ENCODE measurements at regions not wholly inside any gene's neighbourhood (a gene's known extent, or its start where the extent isn't known, plus 50 kb on each side); places are given as distances from the start of the nearest gene placed in this dataset. TPM values are rescaled to one million over a fixed set of nuclear protein-coding genes. Genes with fewer than 3 reads are reported as not detected.
"Not testable (repeated sequence)": the region's sequence is repeated elsewhere in the genome, so short reads cannot be mapped to it uniquely, and the experiment has no call there.

DNA sequence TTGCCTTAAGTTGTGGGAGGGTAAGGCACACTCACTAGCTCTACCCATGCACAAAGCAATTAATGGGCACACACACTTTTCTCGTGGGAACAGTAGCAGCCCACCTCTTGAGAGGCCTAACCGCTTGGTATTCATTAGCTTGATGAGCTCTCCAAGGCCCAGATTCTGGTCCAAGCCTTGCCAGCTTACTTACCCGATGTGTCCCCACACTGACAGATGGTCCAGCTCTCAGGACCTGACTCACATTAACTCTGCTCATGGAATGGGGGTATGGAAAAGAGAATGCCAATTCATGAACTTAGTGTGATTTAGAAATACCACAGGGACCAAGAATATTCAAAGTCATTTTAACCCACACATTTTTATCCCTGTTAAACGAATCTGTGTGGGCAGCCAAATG, 106.8 kb upstream of the CACHD1 start:
- DNase-seq = no peak

DNA sequence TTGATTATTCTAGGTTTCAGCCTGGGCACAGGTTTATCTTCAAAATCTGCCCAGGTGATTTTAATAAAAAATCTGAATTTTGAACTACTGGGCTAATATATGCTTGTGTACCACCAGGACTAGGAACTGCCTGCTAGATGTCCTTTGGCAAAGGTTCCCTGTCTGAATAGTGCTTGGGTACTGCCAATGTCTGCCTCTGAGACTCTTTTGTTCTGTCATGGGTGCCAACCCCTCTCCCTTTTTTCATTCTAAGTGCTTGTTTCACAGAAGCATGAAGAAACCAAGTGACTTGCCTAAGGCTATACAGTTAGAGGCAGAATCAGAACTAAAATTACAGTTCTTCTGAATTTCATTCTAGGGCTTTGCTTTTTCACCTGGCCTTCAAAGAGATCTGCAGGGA, 106.3 kb upstream of the CACHD1 start:
- DNase-seq = no peak

DNA sequence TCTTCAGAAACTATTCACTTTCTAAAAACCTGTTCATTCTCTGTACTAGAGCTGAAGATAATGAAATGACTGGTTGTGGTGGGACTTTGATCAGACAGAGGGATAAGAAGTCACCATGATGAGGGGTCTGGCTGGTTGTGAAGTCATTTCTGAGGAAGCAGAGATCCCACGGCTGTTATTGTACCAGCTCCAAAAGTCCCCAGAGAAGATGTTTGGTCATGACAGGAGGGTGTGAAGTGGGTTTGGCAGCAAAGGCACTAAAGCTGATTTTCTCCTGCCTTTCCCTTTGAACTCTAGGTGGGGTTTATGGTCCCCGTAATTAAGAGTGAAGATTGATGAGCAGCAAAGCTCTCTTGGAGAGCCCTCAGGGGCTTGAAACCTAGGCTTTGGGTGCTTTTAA, 103.1 kb upstream of the CACHD1 start:
- no peak for DNase-seq

DNA sequence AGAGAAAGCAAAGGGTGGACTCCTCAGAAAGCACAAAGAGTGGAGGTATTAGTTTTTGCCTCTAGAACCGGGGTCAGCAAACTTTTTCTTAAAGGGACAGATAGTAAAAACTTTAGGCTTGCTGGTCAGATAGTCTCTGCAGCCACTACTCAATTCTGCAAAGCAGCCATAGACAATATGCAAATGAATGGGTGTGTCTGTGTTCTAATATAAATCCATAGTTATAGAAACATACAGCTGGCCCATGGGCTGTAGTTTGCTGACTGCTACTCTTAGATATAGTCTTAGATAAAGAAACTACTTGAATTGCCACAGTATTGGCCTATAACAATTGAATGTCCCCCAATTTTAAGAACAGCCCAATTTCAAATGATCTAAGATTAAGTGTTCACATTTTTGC, 101.6 kb upstream of the CACHD1 start:
- DNase-seq = no peak

DNA sequence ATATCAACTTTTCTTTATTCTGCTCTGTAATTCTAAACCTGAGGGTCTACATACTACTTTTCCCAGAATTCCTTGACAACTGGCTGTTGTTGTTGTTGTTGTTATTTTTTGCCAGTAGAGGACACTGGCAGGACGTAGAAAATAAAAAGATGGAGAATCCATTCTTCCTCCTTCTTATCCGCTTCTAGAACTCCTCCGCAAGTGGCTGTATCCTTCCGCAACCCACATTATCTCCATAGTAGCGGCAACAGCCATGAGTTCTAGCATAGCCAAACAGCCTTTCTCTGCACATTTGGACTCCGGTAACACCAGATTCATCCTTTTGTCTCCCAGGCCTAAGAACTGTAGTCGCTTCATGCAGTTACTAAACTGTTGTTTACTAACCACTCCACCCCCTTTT, 91.1 kb upstream of the CACHD1 start:
- DNase-seq = no peak

DNA sequence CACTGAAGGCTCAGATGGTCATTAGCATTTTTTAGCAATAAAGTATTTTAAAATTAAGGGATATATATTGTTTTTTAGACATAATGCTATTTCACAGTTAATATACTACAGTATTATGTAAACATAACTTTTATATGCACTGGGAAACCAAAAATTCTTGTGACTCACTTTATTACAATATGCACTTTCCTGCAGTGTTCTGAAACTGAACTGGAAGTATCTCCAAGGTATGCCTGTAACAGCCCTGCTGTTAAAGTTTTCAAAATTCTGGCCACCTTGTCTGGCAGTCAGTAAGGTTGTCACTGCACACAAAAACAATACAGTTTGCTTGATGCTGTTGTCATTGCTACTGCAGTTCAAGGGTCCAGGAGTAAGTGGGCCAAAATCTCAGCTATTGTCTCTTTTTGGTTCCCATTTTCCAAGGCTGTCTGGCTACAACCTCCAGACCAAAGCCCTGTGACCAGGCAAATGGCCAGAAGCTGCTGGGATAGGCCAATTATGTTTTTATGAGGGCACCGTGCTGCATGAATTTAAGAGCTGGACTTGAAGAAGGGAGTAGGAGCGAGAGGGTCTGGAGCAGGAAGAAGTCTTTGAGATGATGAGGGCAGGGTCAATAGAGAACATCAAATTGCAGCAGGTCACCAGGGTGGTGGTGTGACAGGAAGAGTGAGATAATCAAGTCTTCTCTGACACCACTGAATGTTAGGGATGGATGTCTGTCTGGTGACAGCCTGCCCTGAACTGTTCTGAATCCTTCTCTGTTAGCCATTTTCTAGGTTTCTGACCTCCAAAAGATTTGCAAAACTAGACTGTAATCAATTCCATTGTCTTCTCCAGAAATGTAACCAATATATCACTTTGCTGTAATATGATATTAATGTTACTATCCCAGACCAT, 82.3 kb upstream of the CACHD1 start:
- DNase-seq = peak; percentile 21

DNA sequence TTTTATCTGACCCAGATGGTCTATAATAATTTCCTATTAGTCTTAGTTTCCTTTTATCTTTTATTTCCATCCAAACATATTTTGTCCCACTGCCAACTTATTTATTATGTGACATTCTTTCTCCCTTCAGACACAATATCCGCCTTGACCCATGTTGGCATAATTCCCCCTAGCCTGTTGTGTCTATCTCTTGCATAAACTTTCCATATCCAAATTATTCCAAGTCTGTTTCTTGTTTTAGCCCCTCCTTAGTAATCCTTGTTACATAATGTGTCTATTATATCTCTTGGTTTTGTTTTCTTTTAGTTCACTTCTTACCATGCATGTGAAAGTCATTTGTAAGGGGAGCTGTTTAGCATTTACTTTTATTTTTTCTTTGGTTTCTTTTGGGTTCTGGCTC, 81.6 kb upstream of the CACHD1 start:
- peak; percentile 65 for DNase-seq

DNA sequence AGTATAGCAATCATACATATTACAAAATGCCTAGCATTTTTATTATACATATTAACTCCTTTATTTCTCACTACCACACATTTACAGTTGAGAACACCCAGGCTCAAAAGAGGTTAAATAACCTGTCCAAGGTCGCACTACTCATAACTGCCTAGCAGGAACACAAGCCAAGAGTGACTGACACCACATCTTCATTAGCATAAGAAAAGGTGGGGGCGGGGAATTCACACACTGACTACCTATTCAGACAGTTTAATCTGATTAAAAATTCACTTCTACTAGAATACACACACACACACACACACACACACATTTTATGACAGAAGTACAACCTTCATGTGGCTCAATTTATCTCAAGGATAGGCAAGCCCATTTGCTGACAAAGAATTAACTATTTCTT, 77.8 kb upstream of the CACHD1 start:
- no peak for DNase-seq

DNA sequence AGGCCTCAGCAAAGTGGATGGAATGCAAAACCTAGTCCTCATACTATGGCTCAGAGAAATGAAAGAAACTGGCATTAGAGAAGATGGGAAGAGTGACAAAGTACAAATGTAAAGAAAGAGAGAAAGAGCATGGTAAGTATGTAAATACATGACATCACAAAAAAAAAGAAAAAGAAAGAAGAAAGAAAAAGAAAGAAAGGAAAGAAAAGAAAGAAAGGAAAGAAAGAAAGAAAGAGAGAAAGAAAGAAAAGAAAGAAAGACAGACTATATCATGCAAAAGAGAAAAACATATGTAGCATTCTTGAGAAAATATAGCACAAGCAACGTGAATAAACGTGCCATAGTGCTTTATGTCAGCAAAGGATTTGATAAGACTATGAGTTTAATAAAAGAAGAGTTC, 76.1 kb upstream of the CACHD1 start:
- no peak for DNase-seq

DNA sequence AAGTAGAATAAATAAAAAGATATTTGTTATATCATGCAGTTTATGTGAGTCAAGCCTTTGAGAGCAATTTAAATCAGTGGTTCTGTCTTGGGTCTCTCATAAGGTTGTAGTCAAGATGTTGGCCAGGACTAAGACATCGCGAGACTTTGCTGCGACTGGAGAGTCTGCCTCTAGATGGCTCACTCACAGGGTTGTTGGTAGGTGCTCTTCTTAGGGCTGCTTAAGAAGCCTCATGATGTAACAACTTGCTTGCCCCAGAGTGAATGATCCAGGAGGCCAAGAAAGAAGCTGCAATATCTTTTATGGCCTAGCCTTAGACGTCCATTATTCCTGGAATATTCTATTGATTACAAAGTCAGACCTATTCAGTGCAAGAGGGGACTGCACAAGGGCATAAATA, 73.1 kb upstream of the CACHD1 start:
- no peak for DNase-seq

DNA sequence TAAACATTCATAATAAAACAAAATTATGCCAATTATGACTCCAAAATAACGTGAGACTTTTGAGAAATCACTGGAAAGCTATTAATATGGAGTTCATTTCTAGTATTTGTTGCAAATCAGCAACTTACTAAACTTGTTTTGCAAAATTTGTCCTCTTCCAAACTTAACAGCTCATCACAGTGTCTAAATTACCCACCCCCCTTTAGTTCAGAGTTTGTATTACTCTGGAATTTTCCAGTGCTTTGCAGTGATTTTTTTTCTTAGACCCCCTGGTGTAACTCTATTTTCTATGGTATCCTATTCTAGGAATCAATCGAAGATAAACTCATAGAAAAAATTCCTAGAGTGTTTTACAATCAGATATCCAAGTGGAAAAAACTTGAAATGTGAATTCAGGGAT, 72.4 kb upstream of the CACHD1 start:
- no peak for DNase-seq

DNA sequence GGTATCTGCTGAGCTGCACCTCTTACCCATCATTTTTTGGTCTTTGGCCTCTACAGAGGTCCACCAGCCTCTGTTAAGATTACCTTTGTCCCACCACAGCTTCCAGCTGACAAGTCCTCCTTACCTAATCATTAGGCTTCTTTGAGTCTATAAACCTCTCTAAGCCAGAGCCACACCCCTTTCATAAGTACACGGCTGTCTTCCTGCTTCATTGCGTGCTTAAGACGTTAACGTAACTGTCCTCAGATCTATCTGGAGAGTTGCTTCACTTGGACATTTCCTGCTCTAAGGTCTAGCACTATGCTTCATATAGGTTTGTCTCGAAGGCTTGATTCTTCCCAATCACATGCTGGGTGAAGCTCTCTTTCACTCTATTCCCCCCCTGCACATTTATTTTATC, 71.0 kb upstream of the CACHD1 start:
- no peak for DNase-seq

DNA sequence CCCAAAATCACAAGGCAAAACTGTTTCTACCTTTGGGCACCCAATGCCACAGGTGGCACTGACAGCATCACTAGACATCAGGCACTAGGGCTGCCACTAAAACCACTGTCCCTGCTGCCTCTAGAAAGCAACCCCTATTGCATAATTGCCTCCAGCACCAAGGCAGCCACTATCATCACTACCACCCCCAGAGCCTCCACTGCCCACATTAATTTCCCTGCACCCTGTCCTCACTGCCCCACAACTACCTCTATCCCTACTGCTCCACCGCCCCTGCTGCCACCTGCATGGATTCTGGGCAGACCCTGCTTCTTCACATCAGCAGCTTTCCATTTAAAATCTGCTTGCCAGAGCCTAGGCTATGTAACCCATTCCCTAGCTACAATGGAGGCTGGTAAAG, 68.6 kb upstream of the CACHD1 start:
- no peak for DNase-seq

DNA sequence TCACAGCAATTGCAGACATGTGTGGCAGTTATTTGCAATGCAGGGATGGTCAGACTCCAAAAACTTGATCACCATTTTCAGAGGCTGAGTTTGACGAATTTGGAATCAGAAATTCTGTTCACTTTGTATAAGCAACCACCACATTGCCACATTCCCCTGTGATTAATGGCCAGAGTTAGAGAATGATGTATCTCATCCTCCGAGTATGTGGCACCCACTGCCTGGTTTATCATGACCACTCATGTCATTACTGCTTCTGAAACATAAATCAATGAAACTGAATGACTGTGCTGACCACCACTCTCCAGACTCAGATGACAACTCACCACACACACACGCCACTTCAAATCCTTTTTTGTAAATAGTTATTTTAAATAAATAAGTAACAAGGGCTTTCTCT, 66.6 kb upstream of the CACHD1 start:
- DNase-seq = no peak

DNA sequence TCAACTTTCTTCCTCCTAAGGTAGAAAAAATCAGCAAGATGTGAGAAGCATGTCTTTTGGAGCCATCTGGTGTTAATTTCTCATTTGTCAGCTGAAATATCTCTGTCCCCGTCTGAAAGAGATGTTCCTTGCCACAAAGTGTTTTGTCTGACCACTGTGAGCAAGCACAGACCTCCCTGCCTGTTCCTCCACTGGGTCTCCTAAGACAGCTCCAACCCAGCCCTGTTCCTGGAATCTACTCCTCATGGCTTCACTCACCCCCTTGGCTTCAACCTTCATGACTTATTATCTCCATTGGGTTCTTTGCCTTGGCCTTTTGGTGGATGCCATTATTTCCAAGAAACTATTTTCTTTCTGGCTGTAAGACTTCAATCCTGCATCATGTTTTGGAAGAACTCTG, 65.7 kb upstream of the CACHD1 start:
- DNase-seq = no peak

DNA sequence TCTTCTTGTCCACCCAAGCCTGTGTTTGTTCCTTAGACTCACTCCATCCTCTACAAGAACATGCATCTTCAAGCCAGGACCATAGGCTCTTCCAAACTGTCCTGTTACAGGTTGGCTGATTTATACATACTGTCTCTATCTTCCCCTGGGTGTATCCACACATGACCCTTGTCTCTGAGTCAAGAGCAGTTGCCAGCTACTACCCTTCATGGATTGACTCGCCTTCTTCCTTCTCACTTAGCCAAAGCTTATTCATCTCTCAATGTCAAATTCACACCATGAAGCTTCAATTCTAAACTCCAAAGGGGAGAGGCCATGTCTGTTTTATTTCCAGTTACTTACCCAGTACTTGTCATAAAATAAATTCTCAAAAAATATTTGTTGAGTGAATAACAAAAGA, 64.1 kb upstream of the CACHD1 start:
- no peak for DNase-seq

DNA sequence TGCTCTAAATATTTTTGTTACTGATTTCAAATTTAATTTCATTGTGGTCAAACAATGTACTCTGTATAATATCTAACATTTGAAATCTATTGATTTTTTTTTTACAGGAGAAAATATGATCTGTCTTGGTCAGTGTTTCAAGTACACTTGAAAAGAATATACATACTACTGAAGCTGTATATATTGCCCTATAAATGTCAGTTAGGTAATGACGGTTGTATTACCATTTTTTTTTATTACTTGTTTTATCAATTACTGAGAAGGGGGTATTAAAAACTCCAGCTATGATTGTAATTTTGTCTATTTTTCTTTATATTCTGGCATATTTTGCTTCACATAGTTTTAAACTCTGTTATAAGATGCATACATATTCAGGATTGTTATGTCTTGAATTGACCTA, 59.7 kb upstream of the CACHD1 start:
- DNase-seq = no peak

DNA sequence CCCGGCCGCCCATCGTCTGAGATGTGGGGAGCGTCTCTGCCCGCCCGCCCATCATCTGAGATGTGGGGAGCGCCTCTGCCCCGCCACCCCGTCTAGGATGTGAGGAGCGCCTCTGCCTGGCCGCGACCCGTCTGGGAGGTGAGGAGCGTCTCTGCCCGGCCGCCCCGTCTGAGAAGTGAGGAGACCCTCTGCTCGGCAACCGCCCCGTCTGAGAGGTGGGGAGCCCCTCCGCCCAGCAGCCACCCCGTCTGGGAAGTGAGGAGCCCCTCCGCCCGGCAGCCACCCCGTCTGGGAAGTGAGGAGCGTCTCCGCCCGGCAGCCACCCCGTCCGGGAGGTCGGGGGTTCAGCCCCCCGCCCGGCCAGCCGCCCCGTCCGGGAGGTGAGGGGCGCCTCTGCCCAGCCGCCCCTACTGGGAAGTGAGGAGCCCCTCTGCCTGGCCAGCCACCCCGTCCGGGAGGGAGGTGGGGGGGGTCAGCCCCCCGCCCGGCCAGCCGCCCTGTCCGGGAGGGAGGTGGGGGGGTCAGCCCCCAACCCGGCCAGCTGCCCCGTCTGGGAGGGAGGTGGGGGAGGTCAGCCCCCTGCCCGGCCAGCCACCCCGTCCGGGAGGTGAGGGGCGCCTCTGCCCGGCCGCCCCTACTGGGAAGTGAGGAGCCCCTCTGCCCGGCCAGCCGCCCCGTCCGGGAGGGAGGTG, 54.9 kb upstream of the CACHD1 start:
- not testable (repeated sequence) for DNase-seq

DNA sequence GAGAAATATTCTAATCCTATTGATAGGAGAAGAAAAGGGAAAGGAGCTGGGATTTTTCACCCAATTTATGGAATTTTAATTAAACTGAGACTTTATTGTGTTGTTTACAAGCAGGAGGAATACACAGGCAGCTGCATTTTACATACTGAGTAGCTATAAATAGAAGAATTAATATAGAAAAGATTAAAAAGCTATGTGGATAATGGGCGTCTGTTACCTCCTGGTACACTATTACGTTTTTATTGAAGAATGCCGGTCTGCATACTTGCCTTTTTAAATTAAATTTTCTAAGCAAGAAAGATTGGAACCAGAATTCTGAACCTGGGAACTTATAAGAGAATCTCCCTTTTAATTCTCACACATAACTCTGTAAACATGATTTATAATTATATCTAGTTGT, 52.1 kb upstream of the CACHD1 start:
- DNase-seq = no peak

Small RNA genes in the stretch of these regions (small RNA-seq; reads per million reads assigned to genes)
- gene RNU7-62P (ENCODE audit: low replicate concordance) = not detected

Data from skin of body (tissue), 2 donors.